ENCODE measurements at regions not wholly inside any gene's neighbourhood (a gene's known extent, or its start where the extent isn't known, plus 50 kb on each side); places are given as distances from the start of the nearest gene placed in this dataset.

- no peak for DNase-seq
Measured at GRCh38 chr3:59115364-59116232, 65.8 kb upstream of the CFAP20DC start.

GRCh38 chr3:59107856-59108815 is 58.3 kb upstream of the CFAP20DC start:
- no peak for DNase-seq

GRCh38 chr3:59106085-59106648 is 56.3 kb upstream of the CFAP20DC start:
- no peak for DNase-seq

- DNase-seq: no peak
Measured at GRCh38 chr3:59103552-59103951, 53.7 kb upstream of the CFAP20DC start.

GRCh38 chr3:59101231-59101736 is 51.5 kb upstream of the CFAP20DC start:
- no peak for DNase-seq
